Sigmoid colon (tissue), 6 donors: ENCODE measurements at regions not wholly inside any gene's neighbourhood (a gene's known extent, or its start where the extent isn't known, plus 50 kb on each side); places are given as distances from the start of the nearest gene placed in this dataset.

Source experiments
- DNase-seq: peaks from one replicate; pipeline ENCODE4 v3.0.0-alpha.2; 2019
- H3K27ac ChIP-seq, 4 donors: fragments of 200-600 bp; sonication (generic); one replicate each; pipeline ENCODE4 v1.5.1; 2016 to 2019; ENCODE audit warnings: mild to moderate bottlenecking in 1 of 4
- H3K27me3 ChIP-seq, 3 donors: fragments of 200-600 bp; sonication (generic); one replicate each; pipeline ENCODE4 v1.5.1; 2019; ENCODE audit warnings: mild to moderate bottlenecking in 1 of 3
- H3K36me3 ChIP-seq, 4 donors: fragments of 200-600 bp; sonication (generic); one replicate each; pipeline ENCODE4 v1.5.1; 2016 to 2019
- H3K4me1 ChIP-seq, 4 donors: fragments of 200-600 bp; sonication (generic); one replicate each; pipeline ENCODE4 v1.5.1; 2017 to 2019
- H3K4me3 ChIP-seq, 4 donors: fragments of 200-600 bp; sonication (generic); one replicate each; pipeline ENCODE4 v1.5.1; 2017 to 2019; ENCODE audit warnings: mild to moderate bottlenecking in 2 of 4, moderate library complexity in 1 of 4
- H3K9me3 ChIP-seq, 4 donors: fragments of 200-600 bp in 3 of 4; sonication (generic) in 3 of 4; one replicate each; pipeline versions ENCODE4 v1.5.1 to v1.6.1; 2013 to 2019
- EP300 ChIP-seq, 4 donors: sonication (generic); formaldehyde crosslinking; IDR thresholded peaks; one replicate each; pipeline ENCODE4 v1.6.1; 2017; ENCODE audit warnings: antibody characterized with exemption in 4 of 4
- POLR2A ChIP-seq, 2 donors: fragments of 450-650 bp; IDR thresholded peaks; one replicate each; pipeline ENCODE4 v1.6.1; 2016; ENCODE audit warnings: antibody characterized with exemption in 2 of 2, mild to moderate bottlenecking in 2 of 2, moderate library complexity in 2 of 2
- POLR2AphosphoS5 ChIP-seq, 4 donors: sonication (generic); formaldehyde crosslinking; IDR thresholded peaks; one replicate each; pipeline ENCODE4 v1.6.1; 2017; ENCODE audit warnings: antibody characterized with exemption in 4 of 4
- WGBS, 2 donors: extraction: QIAGEN DNeasy Blood & Tissue Kit; methylation state at CpG; one replicate each; pipeline ENCODE4 v1.1.7; 2013; 5-methylcytosine and 5-hydroxymethylcytosine counted together
- intact Hi-C: fragments of 100-400 bp; cut with DNase I; formaldehyde crosslinking; loops from one replicate; pipeline ENCODE4 v1.15.1; 2023
- TF ChIP-seq, protein P1 (sequence below), 4 experiments: fragments of 450-650 bp in 3 of 4; fragments of 200-600 bp in 1 of 4; IDR thresholded peaks; one replicate each; pipeline ENCODE4 v1.5.1; 2016 to 2019; ENCODE audit warnings: antibody characterized with exemption in 4 of 4, mild to moderate bottlenecking in 3 of 4, moderate library complexity in 2 of 4
- donor health status: healthy with polysubstance abuse.
- donor health status: healthy.

- intact Hi-C loops = no loop called here
- Histone ChIP-seq H3K9me3 (no peaks in the 10 kb centered on the region), H3K36me3 (no peaks in the 10 kb centered on the region), H3K4me1 (no peaks in the 10 kb centered on the region), H3K4me3 (no peak overlapping the region), H3K27me3 (no peaks in the 10 kb centered on the region), H3K27ac (no peak overlapping the region)
- DNase-seq = no peak
- WGBS, 2 donors = 79 to 81% methylated on average over 15 of the region's 15 CpGs
- TF ChIP-seq, protein P1, sequence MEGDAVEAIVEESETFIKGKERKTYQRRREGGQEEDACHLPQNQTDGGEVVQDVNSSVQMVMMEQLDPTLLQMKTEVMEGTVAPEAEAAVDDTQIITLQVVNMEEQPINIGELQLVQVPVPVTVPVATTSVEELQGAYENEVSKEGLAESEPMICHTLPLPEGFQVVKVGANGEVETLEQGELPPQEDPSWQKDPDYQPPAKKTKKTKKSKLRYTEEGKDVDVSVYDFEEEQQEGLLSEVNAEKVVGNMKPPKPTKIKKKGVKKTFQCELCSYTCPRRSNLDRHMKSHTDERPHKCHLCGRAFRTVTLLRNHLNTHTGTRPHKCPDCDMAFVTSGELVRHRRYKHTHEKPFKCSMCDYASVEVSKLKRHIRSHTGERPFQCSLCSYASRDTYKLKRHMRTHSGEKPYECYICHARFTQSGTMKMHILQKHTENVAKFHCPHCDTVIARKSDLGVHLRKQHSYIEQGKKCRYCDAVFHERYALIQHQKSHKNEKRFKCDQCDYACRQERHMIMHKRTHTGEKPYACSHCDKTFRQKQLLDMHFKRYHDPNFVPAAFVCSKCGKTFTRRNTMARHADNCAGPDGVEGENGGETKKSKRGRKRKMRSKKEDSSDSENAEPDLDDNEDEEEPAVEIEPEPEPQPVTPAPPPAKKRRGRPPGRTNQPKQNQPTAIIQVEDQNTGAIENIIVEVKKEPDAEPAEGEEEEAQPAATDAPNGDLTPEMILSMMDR (IDR thresholded peaks at IDR 0.05) = no peak
- TF ChIP-seq POLR2AphosphoS5 (IDR thresholded peaks at IDR 0.05) (no peak), EP300 (IDR thresholded peaks at IDR 0.05) (no peak), POLR2A (IDR thresholded peaks at IDR 0.05) (no peak)
Observed at GRCh38 chr18:25604894-25605597, 253.1 kb upstream of the ZNF521 start.

DNA sequence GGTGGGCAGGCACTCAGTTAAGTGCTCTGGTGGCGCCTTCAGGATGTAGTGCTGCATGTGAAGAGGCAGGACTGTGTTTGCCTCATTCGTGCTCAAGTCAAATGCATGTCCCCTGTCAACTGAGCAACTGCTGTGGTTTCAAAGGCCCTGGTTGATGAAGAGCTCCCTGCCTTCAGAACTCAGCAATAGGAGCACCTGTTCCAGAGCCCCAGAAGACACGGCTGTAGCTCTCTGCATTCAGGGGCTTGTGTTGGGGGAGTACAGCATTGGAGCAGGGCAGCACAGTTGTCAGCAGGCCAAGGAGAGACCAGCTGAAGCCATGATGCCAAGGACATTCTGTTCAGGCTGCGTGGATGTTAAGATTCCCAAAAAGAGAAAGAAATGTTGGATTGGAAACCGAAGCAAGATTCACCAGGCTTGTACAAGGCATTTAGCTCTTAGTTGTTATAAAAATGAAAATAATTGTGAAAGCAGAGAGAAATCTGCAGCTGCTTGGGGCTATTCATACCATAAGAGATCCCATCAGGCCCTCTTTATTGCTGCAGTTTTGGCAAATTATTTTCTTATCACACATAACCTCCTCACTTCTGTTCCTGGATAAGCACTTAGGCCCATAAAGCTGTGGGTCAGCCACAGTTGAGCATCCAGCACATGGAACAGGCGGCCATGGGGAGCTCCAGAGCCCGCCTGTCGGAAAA lies 252.4 kb upstream of the ZNF521 start:
- Histone ChIP-seq H3K4me3 (no peak overlapping the region), H3K4me1 (no peaks in the 10 kb centered on the region), H3K36me3 (no peaks in the 10 kb centered on the region), H3K27ac (no peak overlapping the region), H3K9me3 (no peaks in the 10 kb centered on the region), H3K27me3 (no peaks in the 10 kb centered on the region)
- intact Hi-C loops = no loop called here
- no peak for TF ChIP-seq EP300 (IDR thresholded peaks at IDR 0.05)
- TF ChIP-seq, protein P1 (IDR thresholded peaks at IDR 0.05) = no peak
- no peak for TF ChIP-seq POLR2AphosphoS5 (IDR thresholded peaks at IDR 0.05)
- TF ChIP-seq POLR2A (IDR thresholded peaks at IDR 0.05) = no peak
- DNase-seq = no peak
- 85 to 86% methylated on average over 8 of the region's 8 CpGs for WGBS, 2 donors

GRCh38 chr18:25599443-25599842 lies 247.5 kb upstream of the ZNF521 start:
- Histone ChIP-seq H3K27ac (no peak overlapping the region), H3K4me3 (no peak overlapping the region), H3K4me1 (no peaks in the 10 kb centered on the region), H3K9me3 (no peaks in the 10 kb centered on the region), H3K36me3 (no peaks in the 10 kb centered on the region), H3K27me3 (no peaks in the 10 kb centered on the region)
- DNase-seq = no peak
- TF ChIP-seq, protein P1 (IDR thresholded peaks at IDR 0.05) = no peak
- TF ChIP-seq EP300 (IDR thresholded peaks at IDR 0.05) (no peak), POLR2A (IDR thresholded peaks at IDR 0.05) (no peak), POLR2AphosphoS5 (IDR thresholded peaks at IDR 0.05) (no peak)
- intact Hi-C loops = no loop called here

DNA sequence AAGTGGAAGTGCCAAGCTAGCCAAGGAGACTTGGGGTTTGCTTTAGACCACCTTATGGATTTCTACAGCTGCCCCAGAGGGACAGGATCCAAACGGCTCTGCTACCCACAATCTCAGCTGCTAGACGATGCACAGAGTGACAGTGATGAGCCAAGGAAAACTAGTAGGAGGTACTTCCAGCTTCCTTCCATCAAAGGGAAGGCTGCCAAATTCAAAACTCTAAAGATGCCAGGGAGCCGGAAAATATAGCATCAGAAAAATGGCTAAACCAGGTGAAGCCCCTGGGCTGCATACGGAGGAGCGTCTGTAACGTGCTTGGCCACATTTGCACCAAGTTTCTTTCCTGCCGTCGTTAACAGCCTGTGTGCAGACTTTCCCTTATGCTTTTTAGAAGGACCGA lies 245.5 kb upstream of the ZNF521 start:
- no peak for TF ChIP-seq POLR2A (IDR thresholded peaks at IDR 0.05)
- TF ChIP-seq EP300 (IDR thresholded peaks at IDR 0.05) = no peak
- no peak for TF ChIP-seq POLR2AphosphoS5 (IDR thresholded peaks at IDR 0.05)
- TF ChIP-seq, protein P1 (IDR thresholded peaks at IDR 0.05) = no peak
- H3K27me3 ChIP-seq = no peaks in the 10 kb centered on the region
- H3K9me3 ChIP-seq = no peaks in the 10 kb centered on the region
- intact Hi-C loops = no loop called here
- 84 to 86% methylated on average over 9 of the region's 9 CpGs for WGBS, 2 donors
- H3K36me3 ChIP-seq = no peaks in the 10 kb centered on the region
- H3K4me1 ChIP-seq = no peaks in the 10 kb centered on the region
- no peak overlapping the region for H3K27ac ChIP-seq
- no peak for DNase-seq
- H3K4me3 ChIP-seq = no peak overlapping the region
